ENCODE measurements at regions not wholly inside any gene's neighbourhood (a gene's known extent, or its start where the extent isn't known, plus 50 kb on each side); places are given as distances from the start of the nearest gene placed in this dataset.

DNA sequence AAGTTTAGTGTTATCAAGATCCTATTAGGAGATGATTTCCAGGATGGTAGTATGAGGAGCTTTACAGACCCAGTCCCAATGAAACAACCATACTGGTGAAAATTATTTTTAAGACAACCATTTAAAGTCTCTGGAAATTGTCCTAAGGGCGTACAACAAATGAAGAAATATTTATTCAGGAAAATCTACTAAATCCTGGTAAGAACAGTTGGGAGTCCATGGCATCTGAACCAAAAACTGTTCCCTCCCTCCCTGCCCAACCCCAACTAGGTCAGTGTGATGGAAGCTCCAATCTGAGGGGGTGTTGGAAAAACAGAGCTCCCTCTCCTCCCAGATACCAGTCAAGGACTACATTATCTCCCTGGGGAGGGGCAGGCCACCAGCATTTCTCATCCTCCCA lies 74.7 kb upstream of the MKLN1 start:
- TF ChIP-seq, protein P1, sequence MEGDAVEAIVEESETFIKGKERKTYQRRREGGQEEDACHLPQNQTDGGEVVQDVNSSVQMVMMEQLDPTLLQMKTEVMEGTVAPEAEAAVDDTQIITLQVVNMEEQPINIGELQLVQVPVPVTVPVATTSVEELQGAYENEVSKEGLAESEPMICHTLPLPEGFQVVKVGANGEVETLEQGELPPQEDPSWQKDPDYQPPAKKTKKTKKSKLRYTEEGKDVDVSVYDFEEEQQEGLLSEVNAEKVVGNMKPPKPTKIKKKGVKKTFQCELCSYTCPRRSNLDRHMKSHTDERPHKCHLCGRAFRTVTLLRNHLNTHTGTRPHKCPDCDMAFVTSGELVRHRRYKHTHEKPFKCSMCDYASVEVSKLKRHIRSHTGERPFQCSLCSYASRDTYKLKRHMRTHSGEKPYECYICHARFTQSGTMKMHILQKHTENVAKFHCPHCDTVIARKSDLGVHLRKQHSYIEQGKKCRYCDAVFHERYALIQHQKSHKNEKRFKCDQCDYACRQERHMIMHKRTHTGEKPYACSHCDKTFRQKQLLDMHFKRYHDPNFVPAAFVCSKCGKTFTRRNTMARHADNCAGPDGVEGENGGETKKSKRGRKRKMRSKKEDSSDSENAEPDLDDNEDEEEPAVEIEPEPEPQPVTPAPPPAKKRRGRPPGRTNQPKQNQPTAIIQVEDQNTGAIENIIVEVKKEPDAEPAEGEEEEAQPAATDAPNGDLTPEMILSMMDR (conservative IDR thresholded peaks at IDR 0.05 in 1 of 2, IDR thresholded peaks at IDR 0.05 in 1 of 2; ENCODE audit: low read depth in 1 of 2, low read length in 2 of 2), result no peak
- TF ChIP-seq EZH2 (IDR thresholded peaks at IDR 0.05; ENCODE audit: low read length, missing control alignments), result no peak
